Activated naive CD4-positive, alpha-beta T cell treated with anti-CD3 and anti-CD28 coated beads, Interleukin-2, amount 50 U/mL, for 72 hours (primary cell): ENCODE measurements at regions not wholly inside any gene's neighbourhood (a gene's known extent, or its start where the extent isn't known, plus 50 kb on each side); places are given as distances from the start of the nearest gene placed in this dataset.

ENCODE experiments used
- ATAC-seq, 2 donors: fragments of 150-1000 bp; cut with Tn5 transposase; 2 replicates each; pipeline ENCODE4 v1.10.0; 2021; ENCODE audit warnings: mild to moderate bottlenecking in 2 of 2, moderate library complexity in 2 of 2
- DNase-seq, 2 donors: peaks; one replicate each; pipeline ENCODE4 v3.0.0; 2021 to 2022; ENCODE audit warnings: low spot score in 2 of 2
- H3K27ac Mint-ChIP-seq, 2 donors: one replicate each; pipeline ENCODE4 v1.8.0; 2022; ENCODE audit warnings: mild to moderate bottlenecking in 2 of 2, mixed read lengths in 2 of 2
- H3K36me3 Mint-ChIP-seq, 2 donors: one replicate each; pipeline ENCODE4 v1.8.0; 2022; ENCODE audit warnings: mixed read lengths in 2 of 2
- H3K9me3 Mint-ChIP-seq, 2 donors: one replicate each; pipeline ENCODE4 v1.8.0; 2022; ENCODE audit warnings: mixed read lengths in 2 of 2

- Mint-ChIP-seq H3K36me3 (peaks cover 0 to 1% of the 10 kb centered on the region in 2 donors), H3K27ac (no peak overlapping the region)
Measured at GRCh38 chr5:165882099-165882498, 2376.7 kb downstream of the MAT2B start.

GRCh38 chr5:165885623-165886350, 2380.4 kb downstream of the MAT2B start:
- ATAC-seq, result no peak

More at GRCh38 chr5:165882099-165882498, 2376.7 kb downstream of the MAT2B start:
- DNase-seq (no peak), ATAC-seq (no peak)
- H3K9me3 Mint-ChIP-seq, result peaks cover 18 to 19% of the 10 kb centered on the region in 2 donors

GRCh38 chr5:165887147-165887546, 2381.7 kb downstream of the MAT2B start:
- Mint-ChIP-seq H3K36me3 (no peaks in the 10 kb centered on the region), H3K27ac (no peak overlapping the region), H3K9me3 (peaks cover 16 to 26% of the 10 kb centered on the region in 2 donors)
- no peak for DNase-seq
- no peak for ATAC-seq

More at GRCh38 chr5:165885623-165886350, 2380.4 kb downstream of the MAT2B start:
- peaks cover 17 to 25% of the 10 kb centered on the region in 2 donors for H3K9me3 Mint-ChIP-seq
- DNase-seq, result no peak
- H3K27ac Mint-ChIP-seq, result no peak overlapping the region
- no peaks in the 10 kb centered on the region for H3K36me3 Mint-ChIP-seq

- Mint-ChIP-seq H3K9me3 (peaks cover 15 to 22% of the 10 kb centered on the region in 2 donors), H3K27ac (no peak overlapping the region), H3K36me3 (no peaks in the 10 kb centered on the region)
- no peak for ATAC-seq
- no peak for DNase-seq
Measured at GRCh38 chr5:165892383-165892782, 2387.0 kb downstream of the MAT2B start.

GRCh38 chr5:165894916-165895315, 2389.5 kb downstream of the MAT2B start:
- Mint-ChIP-seq H3K9me3 (peaks cover 13 to 15% of the 10 kb centered on the region in 2 donors), H3K36me3 (no peaks in the 10 kb centered on the region), H3K27ac (no peak overlapping the region)
- ATAC-seq (no peak), DNase-seq (no peak)

- H3K9me3 Mint-ChIP-seq, result peaks cover 10 to 23% of the 10 kb centered on the region in 2 donors
- H3K36me3 Mint-ChIP-seq, result no peaks in the 10 kb centered on the region
- H3K27ac Mint-ChIP-seq, result no peak overlapping the region
- ATAC-seq (no peak), DNase-seq (no peak)
Measured at GRCh38 chr5:165903835-165904234, 2387.6 kb upstream of the WWC1 start.

GRCh38 chr5:165906871-165907270, 2384.6 kb upstream of the WWC1 start:
- no peak for DNase-seq
- no peak overlapping the region for H3K27ac Mint-ChIP-seq
- H3K9me3 Mint-ChIP-seq, result peaks cover 10 to 27% of the 10 kb centered on the region in 2 donors
- ATAC-seq, result no peak
- H3K36me3 Mint-ChIP-seq, result no peaks in the 10 kb centered on the region

GRCh38 chr5:165913059-165913458, 2378.4 kb upstream of the WWC1 start:
- no peak overlapping the region for H3K27ac Mint-ChIP-seq
- ATAC-seq (no peak), DNase-seq (no peak)
- no peaks in the 10 kb centered on the region for H3K36me3 Mint-ChIP-seq
- peaks cover 13 to 14% of the 10 kb centered on the region in 2 donors for H3K9me3 Mint-ChIP-seq

- no peak overlapping the region for H3K27ac Mint-ChIP-seq
- ATAC-seq (no peak), DNase-seq (no peak)
- H3K36me3 Mint-ChIP-seq, result no peaks in the 10 kb centered on the region
- H3K9me3 Mint-ChIP-seq, result peaks cover 7 to 13% of the 10 kb centered on the region in 2 donors
Measured at GRCh38 chr5:165914456-165914855, 2377.0 kb upstream of the WWC1 start.

- H3K36me3 Mint-ChIP-seq, result no peaks in the 10 kb centered on the region
- H3K27ac Mint-ChIP-seq, result no peak overlapping the region
- peaks cover 11% of the 10 kb centered on the region in 2 donors for H3K9me3 Mint-ChIP-seq
- no peak for DNase-seq
- no peak for ATAC-seq
Measured at GRCh38 chr5:165919196-165919595, 2372.2 kb upstream of the WWC1 start.

- Mint-ChIP-seq H3K27ac (no peak overlapping the region), H3K36me3 (no peaks in the 10 kb centered on the region), H3K9me3 (peaks cover 13% of the 10 kb centered on the region in 2 donors)
- no peak for ATAC-seq
- no peak for DNase-seq
Measured at GRCh38 chr5:165920655-165921054, 2370.8 kb upstream of the WWC1 start.

GRCh38 chr5:165928971-165929370, 2362.5 kb upstream of the WWC1 start:
- ATAC-seq, result no peak
- DNase-seq, result no peak
- H3K27ac Mint-ChIP-seq, result no peak overlapping the region
- peaks cover 24 to 27% of the 10 kb centered on the region in 2 donors for H3K9me3 Mint-ChIP-seq
- H3K36me3 Mint-ChIP-seq, result no peaks in the 10 kb centered on the region

- Mint-ChIP-seq H3K36me3 (no peaks in the 10 kb centered on the region), H3K27ac (no peak overlapping the region), H3K9me3 (peaks cover 5 to 11% of the 10 kb centered on the region in 2 donors)
- no peak for DNase-seq
- no peak for ATAC-seq
Measured at GRCh38 chr5:165940541-165940940, 2350.9 kb upstream of the WWC1 start.

GRCh38 chr5:165956854-165957253, 2334.6 kb upstream of the WWC1 start:
- ATAC-seq (no peak), DNase-seq (no peak)
- H3K9me3 Mint-ChIP-seq, result peaks cover 0 to 10% of the 10 kb centered on the region in 2 donors

GRCh38 chr5:165981671-165982070, 2309.8 kb upstream of the WWC1 start:
- Mint-ChIP-seq H3K36me3 (peaks cover 0 to 9% of the 10 kb centered on the region in 2 donors), H3K27ac (no peak overlapping the region), H3K9me3 (peaks cover 11 to 12% of the 10 kb centered on the region in 2 donors)
- ATAC-seq (no peak), DNase-seq (no peak)

More at GRCh38 chr5:165956854-165957253, 2334.6 kb upstream of the WWC1 start:
- Mint-ChIP-seq H3K36me3 (no peaks in the 10 kb centered on the region), H3K27ac (no peak overlapping the region)

- no peak for DNase-seq
- peaks cover 0 to 4% of the 10 kb centered on the region in 2 donors for H3K36me3 Mint-ChIP-seq
Measured at GRCh38 chr5:165996201-165996875, 2295.1 kb upstream of the WWC1 start.

GRCh38 chr5:165999693-166000320, 2291.6 kb upstream of the WWC1 start:
- Mint-ChIP-seq H3K9me3 (peaks cover 14 to 21% of the 10 kb centered on the region in 2 donors), H3K36me3 (no peaks in the 10 kb centered on the region), H3K27ac (no peak overlapping the region)
- ATAC-seq, result no peak
- no peak for DNase-seq

More at GRCh38 chr5:165996201-165996875, 2295.1 kb upstream of the WWC1 start:
- no peak for ATAC-seq
- Mint-ChIP-seq H3K9me3 (peaks cover 22 to 38% of the 10 kb centered on the region in 2 donors), H3K27ac (no peak overlapping the region)
